ENCODE measurements at regions not wholly inside any gene's neighbourhood (a gene's known extent, or its start where the extent isn't known, plus 50 kb on each side); places are given as distances from the start of the nearest gene placed in this dataset.

DNA sequence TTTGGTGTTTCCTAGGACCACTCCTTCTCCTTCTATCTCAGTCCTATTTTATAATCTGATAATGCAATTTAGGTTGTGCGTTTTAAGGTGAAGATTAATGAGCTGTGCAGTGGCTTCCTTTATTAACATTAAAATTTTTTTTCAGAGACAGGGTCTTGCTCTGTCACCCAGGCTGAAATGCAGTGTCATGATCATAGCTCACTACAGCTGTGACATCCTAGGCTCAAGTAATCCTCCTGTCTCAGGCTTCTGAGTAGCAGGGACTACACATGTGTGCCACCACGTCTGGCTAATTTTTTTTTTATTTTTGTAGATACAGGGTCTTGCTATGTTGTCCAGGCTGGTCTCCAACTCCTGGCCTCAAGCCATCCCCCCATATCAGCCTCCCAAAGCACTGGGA is 53.0 kb upstream of the DSP start (continued):
- TF ChIP-seq SIN3A (IDR thresholded peaks at IDR 0.05; ENCODE audit: low read depth, low read length), result no peak

DNA sequence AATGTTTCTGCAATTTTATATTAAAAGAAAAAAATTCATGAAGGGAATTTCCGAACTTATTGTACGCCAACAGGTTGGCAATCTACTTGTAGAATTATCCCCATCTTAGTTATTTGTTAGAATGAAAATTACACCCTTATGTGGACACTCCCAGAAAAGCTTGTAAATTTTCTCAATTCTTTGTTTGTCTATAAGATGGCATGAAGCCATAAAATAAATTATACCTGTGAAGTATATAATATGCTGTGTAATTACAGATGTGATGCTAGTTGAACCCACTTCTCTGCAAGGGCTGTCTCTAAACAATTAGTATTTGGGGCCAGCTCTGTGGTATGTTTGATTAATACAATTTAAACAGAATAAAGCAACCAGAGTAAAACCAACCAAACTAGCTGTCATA is 52.1 kb upstream of the DSP start:
- ChIA-PET RAD21 (ENCODE audit: unreplicated experiment) (interaction anchor here (0.6 kb wide), 1 partner anchor 53 kb away, joined by 3 read pairs; no protein-coding TSS in a partner anchor), SMC1A (ENCODE audit: uncharacterized antibody, unreplicated experiment) (interaction anchor here (0.6 kb wide), 1 partner anchor 214 kb away, joined by 3 read pairs; no protein-coding TSS in a partner anchor), POLR2A (no interaction called here), CTCF (no interaction called here)
- TF ChIP-seq, protein P1, sequence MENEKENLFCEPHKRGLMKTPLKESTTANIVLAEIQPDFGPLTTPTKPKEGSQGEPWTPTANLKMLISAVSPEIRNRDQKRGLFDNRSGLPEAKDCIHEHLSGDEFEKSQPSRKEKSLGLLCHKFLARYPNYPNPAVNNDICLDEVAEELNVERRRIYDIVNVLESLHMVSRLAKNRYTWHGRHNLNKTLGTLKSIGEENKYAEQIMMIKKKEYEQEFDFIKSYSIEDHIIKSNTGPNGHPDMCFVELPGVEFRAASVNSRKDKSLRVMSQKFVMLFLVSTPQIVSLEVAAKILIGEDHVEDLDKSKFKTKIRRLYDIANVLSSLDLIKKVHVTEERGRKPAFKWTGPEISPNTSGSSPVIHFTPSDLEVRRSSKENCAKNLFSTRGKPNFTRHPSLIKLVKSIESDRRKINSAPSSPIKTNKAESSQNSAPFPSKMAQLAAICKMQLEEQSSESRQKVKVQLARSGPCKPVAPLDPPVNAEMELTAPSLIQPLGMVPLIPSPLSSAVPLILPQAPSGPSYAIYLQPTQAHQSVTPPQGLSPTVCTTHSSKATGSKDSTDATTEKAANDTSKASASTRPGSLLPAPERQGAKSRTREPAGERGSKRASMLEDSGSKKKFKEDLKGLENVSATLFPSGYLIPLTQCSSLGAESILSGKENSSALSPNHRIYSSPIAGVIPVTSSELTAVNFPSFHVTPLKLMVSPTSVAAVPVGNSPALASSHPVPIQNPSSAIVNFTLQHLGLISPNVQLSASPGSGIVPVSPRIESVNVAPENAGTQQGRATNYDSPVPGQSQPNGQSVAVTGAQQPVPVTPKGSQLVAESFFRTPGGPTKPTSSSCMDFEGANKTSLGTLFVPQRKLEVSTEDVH (IDR thresholded peaks at IDR 0.05; ENCODE audit: low read depth, partially characterized antibody), result no peak
- ATAC-seq (no peak), FAIRE-seq (no peak), DNase-seq (ENCODE audit: low read depth, low spot score) (no peak)
- Histone ChIP-seq H3K27ac (ENCODE audit: control insufficient read depth, insufficient read depth) (no peak overlapping the region), H3K27me3 (replicated peaks in 1 of 2; ENCODE audit: control insufficient read depth in 2 of 2, insufficient read depth in 2 of 2, low read length in 1 of 2) (no peaks in the 10 kb centered on the region; a peak in 1 of 4 replicates), H3K36me3 (ENCODE audit: control insufficient read depth in 2 of 2, insufficient read depth in 2 of 2, low read length in 1 of 2) (no peaks in the 10 kb centered on the region), H3K4me2 (ENCODE audit: control insufficient read depth, insufficient read depth) (no peak overlapping the region), H2AFZ (ENCODE audit: control insufficient read depth, low read depth, low read length) (no peak overlapping the region), H3K9me3 (replicated peaks; ENCODE audit: control insufficient read depth, insufficient read depth, low read length) (no peaks in the 10 kb centered on the region), H3K79me2 (ENCODE audit: control insufficient read depth, insufficient read depth, low read length) (no peaks in the 10 kb centered on the region), H4K20me1 (ENCODE audit: control insufficient read depth, insufficient read depth) (no peaks in the 10 kb centered on the region), H3K4me3 (no peak overlapping the region), H3K4me1 (ENCODE audit: control insufficient read depth, insufficient read depth, low read length) (no peaks in the 10 kb centered on the region), H3K9ac (ENCODE audit: control insufficient read depth, insufficient read depth, low read length) (no peak overlapping the region)
- BruUV-seq (replicated peaks), result no TSS peak
- intact Hi-C loops (cut with micrococcal nuclease; ENCODE audit: unreplicated experiment) (no loop called here), in situ Hi-C loops (cut with MboI) (no loop called here)
- 43% methylated on average over 2 of the region's 2 CpGs for WGBS (ENCODE audit: insufficient coverage, insufficient replicate concordance, low lambda C conversion rate, missing lambda C conversion rate)

All from GM12878 (cell line).